ENCODE measurements at regions not wholly inside any gene's neighbourhood (a gene's known extent, or its start where the extent isn't known, plus 50 kb on each side); places are given as distances from the start of the nearest gene placed in this dataset.
A peak's percentile ranks its signal among the peaks of the same experiment; 100 is the strongest.

GRCh38 chr13:38053896-38054295 lies 184.3 kb upstream of the TRPC4 start:
- peak; percentile 6 for FAIRE-seq
- no peak for TF ChIP-seq CTCF (IDR thresholded peaks at IDR 0.05; ENCODE audit: insufficient read depth, missing control alignments)
- no peak for DNase-seq (ENCODE audit: insufficient read length, low spot score)

- TF ChIP-seq CTCF (IDR thresholded peaks at IDR 0.05; ENCODE audit: insufficient read depth, missing control alignments) = no peak
- no peak for DNase-seq (ENCODE audit: insufficient read length, low spot score)
- no peak for FAIRE-seq
Measured at GRCh38 chr13:38046049-38046376, 176.4 kb upstream of the TRPC4 start.

- peak; percentile 34 for TF ChIP-seq CTCF (IDR thresholded peaks at IDR 0.05; ENCODE audit: insufficient read depth, missing control alignments)
- no peak for DNase-seq (ENCODE audit: insufficient read length, low spot score)
- no peak for FAIRE-seq
Measured at GRCh38 chr13:38045278-38046048, 175.9 kb upstream of the TRPC4 start.

GRCh38 chr13:38044067-38044466 lies 174.5 kb upstream of the TRPC4 start:
- DNase-seq (ENCODE audit: insufficient read length, low spot score) (no peak), FAIRE-seq (no peak)
- TF ChIP-seq CTCF (IDR thresholded peaks at IDR 0.05; ENCODE audit: insufficient read depth, missing control alignments) = no peak

- DNase-seq (ENCODE audit: insufficient read length, low spot score) (no peak), FAIRE-seq (no peak)
- no peak for TF ChIP-seq CTCF (IDR thresholded peaks at IDR 0.05; ENCODE audit: insufficient read depth, missing control alignments)
Measured at GRCh38 chr13:38042771-38043170, 173.2 kb upstream of the TRPC4 start.

GRCh38 chr13:38024431-38024830 lies 154.9 kb upstream of the TRPC4 start:
- FAIRE-seq (no peak), DNase-seq (ENCODE audit: insufficient read length, low spot score) (no peak)
- no peak for TF ChIP-seq CTCF (IDR thresholded peaks at IDR 0.05; ENCODE audit: insufficient read depth, missing control alignments)

- FAIRE-seq = no peak
Measured at GRCh38 chr13:38017320-38017719, 147.7 kb upstream of the TRPC4 start.

More at GRCh38 chr13:38017320-38017719, 147.7 kb upstream of the TRPC4 start:
- TF ChIP-seq CTCF (IDR thresholded peaks at IDR 0.05; ENCODE audit: insufficient read depth, missing control alignments) = no peak
- DNase-seq (ENCODE audit: insufficient read length, low spot score) = no peak
